ENCODE measurements at regions not wholly inside any gene's neighbourhood (a gene's known extent, or its start where the extent isn't known, plus 50 kb on each side); places are given as distances from the start of the nearest gene placed in this dataset.
"Not testable (repeated sequence)": the region's sequence is repeated elsewhere in the genome, so short reads cannot be mapped to it uniquely, and the experiment has no call there.

- no peaks in the 10 kb centered on the region for H3K36me3 ChIP-seq
These were observed 979.2 kb downstream of the CNTNAP5 start for GRCh38 chr2:125004106-125004800.

GRCh38 chr2:125006676-125007075, 981.6 kb downstream of the CNTNAP5 start:
- DNase-seq = no peak
- Histone ChIP-seq H3K36me3 (no peaks in the 10 kb centered on the region), H3K27me3 (no peaks in the 10 kb centered on the region), H3K9me3 (no peaks in the 10 kb centered on the region), H3K4me3 (no peak overlapping the region)

More at GRCh38 chr2:125004106-125004800, 979.2 kb downstream of the CNTNAP5 start:
- peak; percentile 56 for DNase-seq
- Histone ChIP-seq H3K27me3 (no peaks in the 10 kb centered on the region), H3K4me3 (peak overlapping the region; percentile 3; the same call in 1 of the 2 replicates), H3K9me3 (no peaks in the 10 kb centered on the region)

- H3K9me3 ChIP-seq, H3K36me3 ChIP-seq, H3K27me3 ChIP-seq, DNase-seq, H3K4me3 ChIP-seq: not testable (repeated sequence)
These were observed 1003.6 kb downstream of the CNTNAP5 start for GRCh38 chr2:125028721-125029120.

GRCh38 chr2:125033871-125034270, 1008.8 kb downstream of the CNTNAP5 start:
- Histone ChIP-seq H3K27me3 (no peaks in the 10 kb centered on the region), H3K4me3 (no peak overlapping the region), H3K36me3 (no peaks in the 10 kb centered on the region), H3K9me3 (peaks cover 6% of the 10 kb centered on the region)
- DNase-seq = no peak

GRCh38 chr2:125037135-125037653, 1012.1 kb downstream of the CNTNAP5 start:
- H3K4me3 ChIP-seq = no peak overlapping the region
- no peaks in the 10 kb centered on the region for H3K36me3 ChIP-seq
- no peaks in the 10 kb centered on the region for H3K27me3 ChIP-seq
- no peak for DNase-seq
- H3K9me3 ChIP-seq = peaks cover 6% of the 10 kb centered on the region

GRCh38 chr2:125041846-125042245, 1016.8 kb downstream of the CNTNAP5 start:
- no peak for DNase-seq

GRCh38 chr2:125042727-125043126, 1017.6 kb downstream of the CNTNAP5 start:
- no peak for DNase-seq
- no peaks in the 10 kb centered on the region for H3K27me3 ChIP-seq

More at GRCh38 chr2:125041846-125042245, 1016.8 kb downstream of the CNTNAP5 start:
- Histone ChIP-seq H3K4me3 (no peak overlapping the region), H3K9me3 (no peaks in the 10 kb centered on the region), H3K36me3 (no peaks in the 10 kb centered on the region), H3K27me3 (no peaks in the 10 kb centered on the region)

GRCh38 chr2:125070726-125071505, 1045.8 kb downstream of the CNTNAP5 start:
- Histone ChIP-seq H3K4me3 (no peak overlapping the region), H3K36me3 (no peaks in the 10 kb centered on the region), H3K27me3 (no peaks in the 10 kb centered on the region), H3K9me3 (peaks cover 21% of the 10 kb centered on the region)
- DNase-seq = no peak

More at GRCh38 chr2:125042727-125043126, 1017.6 kb downstream of the CNTNAP5 start:
- Histone ChIP-seq H3K9me3 (no peaks in the 10 kb centered on the region), H3K36me3 (no peaks in the 10 kb centered on the region), H3K4me3 (no peak overlapping the region)

GRCh38 chr2:125073440-125073839, 1048.4 kb downstream of the CNTNAP5 start:
- Histone ChIP-seq H3K27me3 (no peaks in the 10 kb centered on the region), H3K4me3 (no peak overlapping the region), H3K36me3 (no peaks in the 10 kb centered on the region), H3K9me3 (peaks cover 21% of the 10 kb centered on the region)
- DNase-seq = no peak

GRCh38 chr2:125085904-125086303, 1060.8 kb downstream of the CNTNAP5 start:
- no peak for DNase-seq
- Histone ChIP-seq H3K27me3 (no peaks in the 10 kb centered on the region), H3K36me3 (no peaks in the 10 kb centered on the region), H3K4me3 (no peak overlapping the region), H3K9me3 (no peaks in the 10 kb centered on the region)

GRCh38 chr2:125086313-125087184, 1061.5 kb downstream of the CNTNAP5 start:
- no peak for DNase-seq
- Histone ChIP-seq H3K9me3 (no peaks in the 10 kb centered on the region), H3K36me3 (no peaks in the 10 kb centered on the region), H3K27me3 (no peaks in the 10 kb centered on the region), H3K4me3 (no peak overlapping the region)

- H3K27me3 ChIP-seq = no peaks in the 10 kb centered on the region
- H3K9me3 ChIP-seq = no peaks in the 10 kb centered on the region
- H3K4me3 ChIP-seq = peak overlapping the region; percentile 22
- no peaks in the 10 kb centered on the region for H3K36me3 ChIP-seq
- no peak for DNase-seq
These were observed 1067.4 kb downstream of the CNTNAP5 start for GRCh38 chr2:125092276-125093009.

GRCh38 chr2:125095826-125096225, 1070.7 kb downstream of the CNTNAP5 start:
- no peak overlapping the region for H3K4me3 ChIP-seq
- no peak for DNase-seq
- H3K9me3 ChIP-seq = no peaks in the 10 kb centered on the region
- H3K36me3 ChIP-seq = no peaks in the 10 kb centered on the region
- no peaks in the 10 kb centered on the region for H3K27me3 ChIP-seq

- Histone ChIP-seq H3K9me3 (no peaks in the 10 kb centered on the region), H3K36me3 (no peaks in the 10 kb centered on the region), H3K4me3 (no peak overlapping the region), H3K27me3 (no peaks in the 10 kb centered on the region)
- no peak for DNase-seq
These were observed 1081.6 kb downstream of the CNTNAP5 start for GRCh38 chr2:125106710-125107109.

- no peak for DNase-seq
- H3K27me3 ChIP-seq = no peaks in the 10 kb centered on the region
- H3K4me3 ChIP-seq = no peak overlapping the region
- no peaks in the 10 kb centered on the region for H3K36me3 ChIP-seq
- H3K9me3 ChIP-seq = no peaks in the 10 kb centered on the region
These were observed 1082.4 kb downstream of the CNTNAP5 start for GRCh38 chr2:125107446-125107845.

- Histone ChIP-seq H3K4me3 (no peak overlapping the region), H3K9me3 (no peaks in the 10 kb centered on the region), H3K36me3 (no peaks in the 10 kb centered on the region), H3K27me3 (no peaks in the 10 kb centered on the region)
- DNase-seq = no peak
These were observed 1083.2 kb downstream of the CNTNAP5 start for GRCh38 chr2:125108251-125108650.

All from MG63 (cell line).